ENCODE measurements at regions not wholly inside any gene's neighbourhood (a gene's known extent, or its start where the extent isn't known, plus 50 kb on each side); places are given as distances from the start of the nearest gene placed in this dataset.

- TF ChIP-seq CTCF (IDR thresholded peaks at IDR 0.05; ENCODE audit: low read depth, low read length, poor library complexity, severe bottlenecking) (no peak), EZH2phosphoT487 (IDR thresholded peaks at IDR 0.05; ENCODE audit: borderline replicate concordance, low read length) (no peak)
These were observed 1023.9 kb downstream of the TLE1 start for GRCh38 chr9:80665479-80665878.
